ENCODE measurements at regions not wholly inside any gene's neighbourhood (a gene's known extent, or its start where the extent isn't known, plus 50 kb on each side); places are given as distances from the start of the nearest gene placed in this dataset.
"Not testable (repeated sequence)": the region's sequence is repeated elsewhere in the genome, so short reads cannot be mapped to it uniquely, and the experiment has no call there.

DNA sequence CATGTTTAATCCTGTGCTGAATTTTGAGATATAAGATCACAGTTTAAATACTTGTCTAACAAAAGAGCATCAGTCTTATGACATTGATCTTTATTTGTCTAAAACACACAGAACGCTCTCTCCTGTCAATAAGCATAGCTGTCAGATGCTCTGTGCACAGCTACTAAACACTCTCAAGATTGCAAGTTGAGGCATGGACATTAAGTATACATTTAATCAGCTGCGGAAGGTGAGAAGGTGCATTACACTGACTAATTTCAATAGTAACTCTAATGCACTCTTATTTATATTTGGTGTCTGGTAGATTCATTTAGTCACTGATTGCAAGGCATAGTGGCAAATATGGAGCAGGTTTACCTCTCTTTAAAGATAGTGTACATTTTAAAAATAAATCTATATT, 580.3 kb upstream of the NRP1 start:
- DNase-seq (ENCODE audit: low spot score in 2 of 2): no peak
- FAIRE-seq: no peak

DNA sequence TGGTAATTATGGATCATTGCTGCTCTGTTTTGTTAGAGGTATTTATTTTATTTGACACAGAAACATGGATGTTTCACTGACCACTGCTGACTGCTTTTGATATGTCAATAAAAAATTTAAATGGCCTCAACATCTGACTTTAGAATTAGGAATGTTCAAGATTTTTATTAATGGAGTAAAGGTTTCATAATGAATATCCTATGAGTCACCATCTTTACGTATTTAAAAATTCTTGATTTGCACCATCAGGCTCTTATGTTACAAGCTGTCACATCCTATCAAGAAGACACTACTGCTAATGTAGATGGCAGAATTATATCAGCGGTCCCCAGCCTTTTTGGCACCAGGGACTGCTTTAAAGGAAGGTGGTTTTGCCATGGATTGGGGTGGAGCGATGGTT, 578.7 kb upstream of the NRP1 start:
- no peak for FAIRE-seq
- no peak for DNase-seq (ENCODE audit: low spot score in 2 of 2)

- not testable (repeated sequence) for FAIRE-seq; DNase-seq (ENCODE audit: low spot score in 2 of 2)
These were observed 575.0 kb upstream of the NRP1 start for GRCh38 chr10:33909476-33909875.

DNA sequence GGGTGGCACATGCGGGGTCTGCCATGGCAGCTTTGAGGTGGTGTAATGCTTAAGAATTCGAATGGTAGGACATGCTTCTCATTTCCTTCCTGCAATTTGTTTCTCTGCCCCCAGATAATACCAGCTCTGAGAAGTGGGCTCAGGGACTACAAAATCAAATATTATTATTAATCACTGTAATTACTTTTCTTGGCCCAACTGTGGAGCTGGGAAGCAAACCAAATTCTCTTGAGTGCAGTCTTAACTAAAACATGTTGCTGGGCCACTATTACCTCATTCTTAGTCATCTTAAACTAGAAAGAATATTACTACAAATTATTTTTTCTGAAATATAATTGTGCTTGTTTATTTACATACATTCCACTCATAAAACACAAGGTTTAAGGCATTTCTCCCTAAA, 566.7 kb upstream of the NRP1 start:
- FAIRE-seq (no peak), DNase-seq (ENCODE audit: low spot score in 2 of 2) (no peak)

- no peak for FAIRE-seq
- DNase-seq (ENCODE audit: low spot score in 2 of 2): no peak
These were observed 566.1 kb upstream of the NRP1 start for GRCh38 chr10:33900596-33900995.

- DNase-seq (ENCODE audit: low spot score in 2 of 2) (no peak), FAIRE-seq (no peak)
These were observed 565.4 kb upstream of the NRP1 start for GRCh38 chr10:33899578-33900531.

DNA sequence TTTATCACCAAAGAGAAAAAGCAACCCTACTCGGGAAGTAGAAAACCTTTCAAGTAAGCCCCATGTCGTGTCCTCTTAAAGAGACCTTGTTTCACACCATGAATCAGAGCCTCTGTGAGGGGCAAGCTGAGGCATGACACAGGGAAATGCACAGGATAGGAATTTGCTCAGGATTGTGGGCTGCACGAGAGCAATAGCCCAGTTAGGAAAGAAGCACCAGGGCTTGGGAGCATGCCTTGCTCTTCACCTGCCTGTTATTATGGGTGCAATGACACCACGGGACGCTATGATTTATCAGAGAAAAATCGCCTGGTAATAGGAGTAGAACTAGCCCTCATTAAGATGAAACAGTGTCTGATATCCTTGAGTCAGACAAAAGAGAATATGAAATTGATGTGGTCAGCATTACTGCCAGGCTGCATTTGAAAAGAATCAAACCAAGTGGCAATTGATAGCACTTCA, 562.9 kb upstream of the NRP1 start:
- DNase-seq (ENCODE audit: low spot score in 2 of 2) (no peak), FAIRE-seq (no peak)

GRCh38 chr10:33893506-33893905, 559.0 kb upstream of the NRP1 start:
- no peak for FAIRE-seq

GRCh38 chr10:33889371-33889770, 554.9 kb upstream of the NRP1 start:
- DNase-seq (ENCODE audit: low spot score in 2 of 2): no peak
- no peak for FAIRE-seq

More at GRCh38 chr10:33893506-33893905, 559.0 kb upstream of the NRP1 start:
- no peak for DNase-seq (ENCODE audit: low spot score in 2 of 2)

- no peak for DNase-seq (ENCODE audit: low spot score in 2 of 2)
- FAIRE-seq: no peak
These were observed 552.7 kb upstream of the NRP1 start for GRCh38 chr10:33887188-33887587.

GRCh38 chr10:33886299-33886698, 551.8 kb upstream of the NRP1 start:
- FAIRE-seq (no peak), DNase-seq (ENCODE audit: low spot score in 2 of 2) (no peak)

DNA sequence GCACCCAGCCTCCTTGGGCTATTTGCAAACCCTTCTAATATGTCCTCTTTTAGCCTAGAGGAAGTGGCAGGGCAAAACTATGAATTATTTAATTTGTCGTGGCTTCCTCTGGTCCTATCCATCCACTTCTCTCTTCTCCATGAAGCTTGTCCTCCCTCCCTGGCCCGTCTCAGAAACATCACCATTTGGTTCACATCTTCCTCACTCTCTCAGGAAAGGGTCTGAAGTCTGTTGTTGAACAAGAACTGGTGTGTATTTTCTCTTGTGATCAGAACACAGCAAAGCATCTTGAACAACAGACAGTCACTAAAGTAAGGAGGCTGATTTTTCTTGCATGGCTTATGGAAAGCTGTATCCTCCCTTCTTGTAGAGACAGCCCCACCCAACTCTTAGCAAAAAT, 550.1 kb upstream of the NRP1 start:
- no peak for FAIRE-seq

DNA sequence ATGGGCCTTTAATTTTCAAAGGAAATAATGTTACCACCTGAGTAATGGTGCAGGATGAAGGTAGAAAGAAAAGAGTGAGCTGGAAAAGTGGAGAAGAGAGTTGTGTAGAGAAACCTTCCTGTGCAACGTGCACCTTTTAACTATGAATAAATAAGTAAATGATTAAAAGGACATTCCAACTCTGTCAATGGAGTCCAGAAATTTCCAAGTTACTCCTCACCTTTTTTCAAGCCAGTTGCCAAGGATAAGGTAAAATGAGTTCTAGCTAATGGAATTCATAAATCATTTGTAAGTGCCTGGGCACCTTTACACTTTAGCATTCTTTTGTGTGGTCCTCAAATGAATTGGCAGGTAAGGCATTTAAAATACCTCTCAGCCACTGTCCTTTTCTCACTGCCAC, 549.4 kb upstream of the NRP1 start:
- FAIRE-seq (no peak), DNase-seq (ENCODE audit: low spot score in 2 of 2) (no peak)

More for the DNA sequence above, 550.1 kb upstream of the NRP1 start:
- DNase-seq (ENCODE audit: low spot score in 2 of 2): no peak

DNA sequence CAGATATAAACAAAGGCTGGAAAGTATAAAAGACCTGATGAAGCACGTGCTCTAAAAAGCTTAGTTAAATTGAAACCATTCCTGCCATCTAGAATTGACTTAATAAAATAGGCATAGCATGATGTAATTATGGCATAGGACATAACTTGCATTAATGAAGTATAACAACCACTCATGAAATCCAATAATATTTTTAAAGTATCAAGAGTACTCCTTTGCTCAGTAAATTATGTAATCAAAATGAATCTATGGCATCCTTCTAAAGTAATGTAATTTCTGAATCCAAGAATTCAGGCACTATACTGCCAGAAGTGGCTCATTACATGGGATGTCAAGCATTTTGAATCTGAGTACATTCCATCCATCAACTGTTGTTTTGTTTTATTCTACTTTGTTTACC, 548.5 kb upstream of the NRP1 start:
- no peak for FAIRE-seq
- no peak for DNase-seq (ENCODE audit: low spot score in 2 of 2)

GRCh38 chr10:33880291-33880690, 545.8 kb upstream of the NRP1 start:
- DNase-seq (ENCODE audit: low spot score in 2 of 2): no peak
- FAIRE-seq: no peak

DNA sequence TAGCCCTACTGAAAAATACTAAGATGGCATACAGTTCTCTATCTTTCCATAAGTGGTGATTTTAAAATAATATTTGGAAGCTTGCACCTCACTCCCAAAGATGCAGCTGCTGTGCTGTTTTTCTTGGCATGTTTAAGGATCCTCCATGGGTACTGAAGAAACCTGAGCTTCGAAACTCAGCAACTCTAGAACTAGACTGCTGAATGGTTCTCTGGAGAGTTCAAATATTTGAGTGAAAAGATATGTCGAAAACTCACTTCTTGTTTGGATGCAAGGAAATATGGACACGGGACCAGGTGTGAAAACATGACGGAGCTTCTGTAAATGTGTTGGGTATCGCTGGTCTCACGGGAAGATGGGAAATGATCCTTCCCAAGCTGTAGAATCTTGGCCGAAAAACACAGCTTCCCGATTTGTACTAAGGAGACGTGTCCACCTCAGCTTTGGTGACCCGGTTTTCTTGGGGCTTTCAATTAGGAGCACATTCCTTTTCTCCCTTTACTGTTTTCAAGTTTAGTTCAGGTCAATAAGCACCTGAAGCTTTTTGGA, 543.8 kb upstream of the NRP1 start:
- FAIRE-seq (no peak), DNase-seq (ENCODE audit: low spot score in 2 of 2) (no peak)

GRCh38 chr10:33876584-33877400, 542.3 kb upstream of the NRP1 start:
- no peak for FAIRE-seq
- no peak for DNase-seq (ENCODE audit: low spot score in 2 of 2)

GRCh38 chr10:33875924-33876583, 541.6 kb upstream of the NRP1 start:
- FAIRE-seq (no peak), DNase-seq (ENCODE audit: low spot score in 2 of 2) (no peak)

DNA sequence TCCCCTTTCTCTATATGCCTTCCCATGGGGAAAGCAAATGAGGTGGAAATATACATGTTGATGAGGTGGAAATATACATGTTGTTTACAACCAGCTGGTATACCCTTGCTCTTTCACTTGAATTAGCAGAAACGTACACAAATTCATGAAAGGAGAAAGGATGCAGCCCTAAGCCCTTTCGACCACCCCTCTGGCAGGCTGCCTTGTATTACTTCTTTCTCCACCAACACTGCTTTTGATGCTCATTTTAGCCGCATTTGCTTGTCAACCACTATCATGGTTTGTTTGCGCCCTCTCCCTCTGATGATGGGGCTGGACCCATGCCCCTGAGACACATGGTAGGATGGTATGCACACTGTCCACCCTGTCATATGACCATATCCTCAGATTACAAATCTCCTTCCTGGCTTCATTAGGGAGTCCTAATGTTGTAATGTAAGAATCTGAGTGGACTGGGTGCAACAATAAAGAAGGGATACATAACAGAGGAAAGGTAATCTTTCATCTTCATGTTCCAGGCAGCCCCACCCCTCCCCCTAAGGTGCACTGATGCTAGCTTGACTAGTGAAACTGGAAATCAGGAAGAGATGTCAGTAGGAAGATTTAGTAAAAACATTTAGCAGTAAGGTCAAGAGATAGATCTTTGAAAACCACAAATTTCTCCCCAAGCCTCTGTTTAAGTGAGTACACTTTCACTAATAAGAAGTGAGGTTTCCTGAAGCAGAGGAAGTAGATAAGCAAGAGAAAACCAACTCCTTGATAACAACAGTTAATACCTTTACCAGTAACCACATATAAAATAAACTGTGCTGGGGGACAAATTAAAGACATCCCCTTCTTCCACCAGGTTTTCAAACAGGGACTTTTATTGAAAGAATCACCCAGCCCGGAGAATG, 536.8 kb upstream of the NRP1 start:
- FAIRE-seq: no peak
- DNase-seq (ENCODE audit: low spot score in 2 of 2): no peak

DNA sequence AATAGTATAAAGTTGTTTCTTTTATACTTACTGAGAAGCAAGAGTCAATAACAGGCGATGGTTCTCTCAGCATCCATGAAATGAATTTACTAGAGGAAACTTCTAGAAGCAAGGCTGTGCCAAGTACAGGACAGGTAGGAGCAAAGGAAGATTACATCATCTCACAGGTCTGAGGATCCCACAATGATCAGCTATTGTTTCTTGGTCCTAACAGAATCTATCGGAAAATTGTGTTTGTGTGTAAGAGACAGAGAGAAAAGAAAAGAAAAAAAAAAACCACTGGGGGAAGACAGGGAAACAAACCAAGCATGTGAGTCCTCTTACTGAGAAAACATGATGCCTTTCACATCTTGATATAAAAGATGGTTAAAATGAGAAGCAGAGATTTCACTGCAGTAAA, 535.0 kb upstream of the NRP1 start:
- no peak for FAIRE-seq
- DNase-seq (ENCODE audit: low spot score in 2 of 2): no peak

All from frontal cortex (tissue), 3 donors.